SK-N-SH (cell line): ENCODE measurements at regions not wholly inside any gene's neighbourhood (a gene's known extent, or its start where the extent isn't known, plus 50 kb on each side); places are given as distances from the start of the nearest gene placed in this dataset.

Experiments used
- CTCF ChIA-PET: fragments of 300-600, 350-600 bp; formaldehyde crosslinking; extraction: SDS; loops from one replicate; lab custom pipeline; 2021; lab: Yijun Ruan, JAX
- POLR2A ChIA-PET: fragments of 350-600 bp; sonication (Branson Sonifier 250); formaldehyde crosslinking; extraction: SDS; loops from one replicate; lab custom pipeline; 2020; ENCODE audit warnings: antibody characterized with exemption, inconsistent platforms; lab: Yijun Ruan, JAX
- DNase-seq: peaks from one replicate; pipeline ENCODE4 v3.0.0; 2012
- H2AFZ ChIP-seq: fragments of 200-600 bp; sonication (generic); 2 replicates; pipeline ENCODE4 v1.8.1; 2016; ENCODE audit warnings: antibody characterized with exemption, mild to moderate bottlenecking, low read depth
- H3F3A ChIP-seq: fragments of 200-600 bp; sonication (generic); replicated peaks from 2 replicates; pipeline ENCODE3; 2016; ENCODE audit warnings: antibody characterized with exemption, mild to moderate bottlenecking; ENCODE audit not compliant: insufficient read depth
- H3K27ac ChIP-seq, 2 experiments: fragments of 200-500 bp in 1 of 2; fragments of 200-600 bp in 1 of 2; sonication (Bioruptor generic) in 1 of 2; sonication (generic), shearing (Covaris generic) in 1 of 2; 2 replicates each; pipeline versions ENCODE4 v1.5.1 to v1.6.1; 2014 to 2016; ENCODE audit warnings: low read depth in 2 of 2, inconsistent platforms in 1 of 2, low read length in 1 of 2, mild to moderate bottlenecking in 1 of 2, mixed read lengths in 1 of 2
- H3K27me3 ChIP-seq: fragments of 200-600 bp; sonication (generic), shearing (Covaris generic); 2 replicates; pipeline ENCODE4 v1.6.1; 2016; ENCODE audit warnings: mixed run types; ENCODE audit not compliant: insufficient read depth
- H3K36me3 ChIP-seq, 2 experiments: fragments of 200-500 bp in 1 of 2; fragments of 200-600 bp in 1 of 2; sonication (Bioruptor generic) in 1 of 2; sonication (generic) in 1 of 2; replicated peaks in 1 of 2; 2 replicates each; pipeline versions ENCODE3 to v1.5.1; 2014 to 2016; ENCODE audit warnings: low read length in 1 of 2, mild to moderate bottlenecking in 1 of 2; ENCODE audit not compliant: insufficient read depth in 2 of 2, control insufficient read depth in 1 of 2
- H3K4me1 ChIP-seq, 2 experiments: fragments of 200-500 bp in 1 of 2; fragments of 200-600 bp in 1 of 2; sonication (Bioruptor generic) in 1 of 2; sonication (generic), shearing (Covaris generic) in 1 of 2; 2 replicates each; pipeline versions ENCODE4 v1.5.1 to v1.6.1; 2014 to 2016; ENCODE audit warnings: low read depth in 1 of 2, low read length in 1 of 2, mixed run types in 1 of 2; ENCODE audit not compliant: insufficient read depth in 2 of 2, control insufficient read depth in 1 of 2
- H3K4me2 ChIP-seq: fragments of 200-600 bp; sonication (generic), shearing (Covaris generic); 2 replicates; pipeline ENCODE4 v1.6.1; 2017; ENCODE audit warnings: mixed run types
- H3K4me3 ChIP-seq, 2 experiments: fragments of 200-500 bp in 1 of 2; fragments of 200-600 bp in 1 of 2; sonication (Bioruptor generic) in 1 of 2; sonication (generic), shearing (Covaris generic) in 1 of 2; 2 replicates each; pipeline versions ENCODE4 v1.5.1 to v1.8.1; 2014 to 2016; ENCODE audit warnings: low read depth in 2 of 2, inconsistent platforms in 1 of 2, low read length in 1 of 2, mild to moderate bottlenecking in 1 of 2, mixed read lengths in 1 of 2, moderate library complexity in 1 of 2
- H3K79me2 ChIP-seq: fragments of 200-600 bp; sonication (generic); 2 replicates; pipeline ENCODE4 v1.8.1; 2017; ENCODE audit warnings: mild to moderate bottlenecking; ENCODE audit not compliant: insufficient read depth
- H3K9ac ChIP-seq: fragments of 200-600 bp; sonication (generic); 2 replicates; pipeline ENCODE4 v1.6.1; 2017; ENCODE audit warnings: mixed run types
- H3K9me2 ChIP-seq: fragments of 200-600 bp; sonication (generic); 2 replicates; pipeline ENCODE4 v1.6.1; 2017; ENCODE audit warnings: mixed run types
- H3K9me3 ChIP-seq: fragments of 200-600 bp; sonication (generic); 2 replicates; pipeline ENCODE4 v1.6.1; 2017; ENCODE audit warnings: mixed run types, mild to moderate bottlenecking, moderate library complexity
- H4K20me1 ChIP-seq: fragments of 200-600 bp; sonication (generic); 2 replicates; pipeline ENCODE4 v1.6.1; 2017; ENCODE audit warnings: mild to moderate bottlenecking, mixed run types; ENCODE audit not compliant: insufficient read depth
- CHD2 ChIP-seq: fragments of 150-350 bp; IDR thresholded peaks from 2 replicates; pipeline ENCODE4 v1.6.1; 2018; ENCODE audit warnings: low read length; ENCODE audit not compliant: partially characterized antibody
- ELF1 ChIP-seq: IDR thresholded peaks from 2 replicates; pipeline ENCODE4 v1.4.0; 2012
- EP300 ChIP-seq, 2 experiments: IDR thresholded peaks; 2 replicates each; pipeline versions ENCODE4 v1.4.0 to v1.6.1; 2012; ENCODE audit warnings: borderline replicate concordance in 1 of 2, low read depth in 1 of 2, low read length in 1 of 2
- EZH2phosphoT487 ChIP-seq: fragments of 200-600 bp; sonication (generic); IDR thresholded peaks from 2 replicates; pipeline ENCODE4 v1.6.1; 2017; ENCODE audit warnings: low read depth, mixed run types, mild to moderate bottlenecking, antibody characterized with exemption, moderate library complexity, borderline replicate concordance
- FOXM1 ChIP-seq: IDR thresholded peaks from 2 replicates; pipeline ENCODE4 v1.4.0; 2012; ENCODE audit warnings: low read depth, mild to moderate bottlenecking
- GABPA ChIP-seq: IDR thresholded peaks from 2 replicates; pipeline ENCODE4 v1.4.0; 2012; ENCODE audit warnings: low read depth, mild to moderate bottlenecking
- GATA2 ChIP-seq: sonication (generic); formaldehyde crosslinking; IDR thresholded peaks from 2 replicates; pipeline ENCODE4 v1.5.0; 2020; ENCODE audit warnings: mild to moderate bottlenecking, missing genetic modification reagents
- JUND ChIP-seq: IDR thresholded peaks from 2 replicates; pipeline ENCODE4 v1.4.0; 2012
- MAX ChIP-seq: IDR thresholded peaks from 2 replicates; pipeline ENCODE4 v1.4.0; 2012; ENCODE audit warnings: low read depth
- MXI1 ChIP-seq: IDR thresholded peaks from 2 replicates; pipeline ENCODE4 v1.6.1; 2012; ENCODE audit warnings: mild to moderate bottlenecking, low read depth, low read length, improper control_type of control experiment
- NRF1 ChIP-seq: IDR thresholded peaks from 2 replicates; pipeline ENCODE4 v1.6.1; 2012; ENCODE audit warnings: low read depth, mild to moderate bottlenecking, low read length
- RAD21 ChIP-seq: IDR thresholded peaks from 2 replicates; pipeline ENCODE4 v1.6.1; 2012; ENCODE audit warnings: mild to moderate bottlenecking, low read length
- REST ChIP-seq: IDR thresholded peaks from 2 replicates; pipeline ENCODE4 v1.6.1; 2012; ENCODE audit warnings: mild to moderate bottlenecking, low read depth, low read length, moderate library complexity
- RFX5 ChIP-seq: IDR thresholded peaks from 2 replicates; pipeline ENCODE4 v1.6.1; 2012; ENCODE audit warnings: mild to moderate bottlenecking, improper control_type of control experiment, low read length
- TAF1 ChIP-seq: IDR thresholded peaks from 2 replicates; pipeline ENCODE4 v1.6.1; 2012; ENCODE audit warnings: low read depth, mild to moderate bottlenecking, low read length, moderate library complexity, borderline replicate concordance
- TCF12 ChIP-seq: IDR thresholded peaks from 2 replicates; pipeline ENCODE4 v1.4.0; 2012
- TEAD4 ChIP-seq: IDR thresholded peaks from 2 replicates; pipeline ENCODE4 v1.4.0; 2012; ENCODE audit warnings: mild to moderate bottlenecking, borderline replicate concordance; ENCODE audit not compliant: insufficient read depth
- YY1 ChIP-seq: IDR thresholded peaks from 2 replicates; pipeline ENCODE4 v1.4.0; 2012; ENCODE audit warnings: low read depth, mild to moderate bottlenecking
- ZBTB33 ChIP-seq: IDR thresholded peaks from 2 replicates; pipeline ENCODE4 v1.4.0; 2012; ENCODE audit warnings: low read depth, borderline replicate concordance
- WGBS: methylation state at CpG from one replicate; pipeline ENCODE4 v1.1.6; 2017; ENCODE audit warnings: low lambda C conversion rate; 5-methylcytosine and 5-hydroxymethylcytosine counted together
- TF ChIP-seq, protein P1 (sequence below): IDR thresholded peaks from 2 replicates; pipeline ENCODE4 v1.4.0; 2012; ENCODE audit warnings: low read depth, borderline replicate concordance

- H3K4me1 ChIP-seq, result no peaks in the 10 kb centered on the region
- H3K27me3 ChIP-seq, result no peaks in the 10 kb centered on the region; the same call in 1 of the 2 replicates
- no peak overlapping the region for H3K4me3 ChIP-seq
- no peak overlapping the region for H2AFZ ChIP-seq
- no peak for DNase-seq
- TF ChIP-seq TCF12 (no peak), CHD2 (no peak), GATA2 (CRISPR knock-in tag) (no peak), JUND (no peak), YY1 (no peak), TEAD4 (no peak), RFX5 (no peak), ZBTB33 (no peak), EZH2phosphoT487 (no peak), MXI1 (no peak), MAX (no peak), RAD21 (no peak), NRF1 (no peak), ELF1 (no peak), GABPA (no peak), REST (no peak), TAF1 (no peak), EP300 (IDR thresholded peaks at IDR 0.05; ENCODE audit: borderline replicate concordance in 1 of 2, low read depth in 1 of 2, low read length in 1 of 2) (no peak), FOXM1 (no peak)
- TF ChIP-seq, protein P1, sequence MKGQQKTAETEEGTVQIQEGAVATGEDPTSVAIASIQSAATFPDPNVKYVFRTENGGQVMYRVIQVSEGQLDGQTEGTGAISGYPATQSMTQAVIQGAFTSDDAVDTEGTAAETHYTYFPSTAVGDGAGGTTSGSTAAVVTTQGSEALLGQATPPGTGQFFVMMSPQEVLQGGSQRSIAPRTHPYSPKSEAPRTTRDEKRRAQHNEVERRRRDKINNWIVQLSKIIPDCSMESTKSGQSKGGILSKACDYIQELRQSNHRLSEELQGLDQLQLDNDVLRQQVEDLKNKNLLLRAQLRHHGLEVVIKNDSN, result no peak
- 35% methylated on average over 3 of the region's 3 CpGs for WGBS
- H3K36me3 ChIP-seq, result no peaks in the 10 kb centered on the region
- no peaks in the 10 kb centered on the region for H3K9me2 ChIP-seq
- no peak overlapping the region for H3K4me2 ChIP-seq
- H3K27ac ChIP-seq, result no peak overlapping the region
- no peaks in the 10 kb centered on the region for H3F3A ChIP-seq
- no peaks in the 10 kb centered on the region for H3K9me3 ChIP-seq
- ChIA-PET POLR2A (no interaction called here), CTCF (interaction anchor here (0.6 to 7.6 kb wide), 6 partner anchors 15 to 442 kb away, joined by 3 to 109 read pairs (median 6); partner anchors contain the start of gene IGLL5)
- H3K9ac ChIP-seq, result no peak overlapping the region
- no peaks in the 10 kb centered on the region for H3K79me2 ChIP-seq
- no peaks in the 10 kb centered on the region for H4K20me1 ChIP-seq
Observed at GRCh38 chr22:22784249-22785039, 103.2 kb upstream of the IGLL5 start.
